ENCODE measurements at regions not wholly inside any gene's neighbourhood (a gene's known extent, or its start where the extent isn't known, plus 50 kb on each side); places are given as distances from the start of the nearest gene placed in this dataset.
"Not testable (repeated sequence)": the region's sequence is repeated elsewhere in the genome, so short reads cannot be mapped to it uniquely, and the experiment has no call there.

DNA sequence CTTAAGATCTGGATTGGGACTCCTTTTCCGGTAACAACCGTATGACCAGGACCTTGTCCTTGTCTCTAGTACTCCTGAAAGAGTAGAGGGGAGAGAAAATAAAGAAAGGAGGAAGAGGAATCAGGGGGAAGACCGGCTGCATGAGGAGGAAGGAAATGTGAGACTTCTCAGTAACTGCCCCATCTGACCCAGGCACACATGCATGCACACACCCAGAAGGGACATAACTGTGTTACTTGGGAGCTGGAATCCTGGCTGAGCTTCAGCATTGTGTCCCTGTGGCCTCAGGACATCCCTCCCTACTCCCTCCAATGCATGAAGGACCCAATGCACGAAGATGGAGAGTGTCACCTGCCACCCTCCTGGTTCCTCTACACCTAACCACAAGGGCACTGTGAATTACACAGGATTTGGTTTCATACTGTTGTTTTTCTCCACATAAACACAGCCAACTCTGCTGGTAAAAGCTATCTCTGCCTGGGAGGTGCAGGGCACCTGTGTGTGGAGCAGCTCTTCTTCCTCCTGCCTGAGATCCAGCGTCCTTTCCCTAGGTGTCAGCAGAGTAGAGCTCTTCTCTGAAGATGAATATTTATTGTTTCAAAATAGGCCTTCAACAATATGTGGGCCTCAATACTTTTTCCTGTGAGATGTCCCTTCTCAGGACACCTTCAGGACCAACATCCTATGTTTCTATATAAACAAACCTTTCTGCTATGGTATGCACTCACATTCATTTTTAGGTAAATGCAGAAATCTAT is 574.1 kb upstream of the ID2 start:
- DNase-seq, result no peak

GRCh38 chr2:8110716-8111115 is 571.1 kb upstream of the ID2 start:
- DNase-seq, result no peak

GRCh38 chr2:8111193-8111592 is 570.7 kb upstream of the ID2 start:
- DNase-seq, result no peak

- DNase-seq, result no peak
Measured at GRCh38 chr2:8115456-8115855, 566.4 kb upstream of the ID2 start.

- no peak for DNase-seq
Measured at GRCh38 chr2:8115966-8116365, 565.9 kb upstream of the ID2 start.

GRCh38 chr2:8116661-8117060 is 565.2 kb upstream of the ID2 start:
- DNase-seq, result no peak

DNA sequence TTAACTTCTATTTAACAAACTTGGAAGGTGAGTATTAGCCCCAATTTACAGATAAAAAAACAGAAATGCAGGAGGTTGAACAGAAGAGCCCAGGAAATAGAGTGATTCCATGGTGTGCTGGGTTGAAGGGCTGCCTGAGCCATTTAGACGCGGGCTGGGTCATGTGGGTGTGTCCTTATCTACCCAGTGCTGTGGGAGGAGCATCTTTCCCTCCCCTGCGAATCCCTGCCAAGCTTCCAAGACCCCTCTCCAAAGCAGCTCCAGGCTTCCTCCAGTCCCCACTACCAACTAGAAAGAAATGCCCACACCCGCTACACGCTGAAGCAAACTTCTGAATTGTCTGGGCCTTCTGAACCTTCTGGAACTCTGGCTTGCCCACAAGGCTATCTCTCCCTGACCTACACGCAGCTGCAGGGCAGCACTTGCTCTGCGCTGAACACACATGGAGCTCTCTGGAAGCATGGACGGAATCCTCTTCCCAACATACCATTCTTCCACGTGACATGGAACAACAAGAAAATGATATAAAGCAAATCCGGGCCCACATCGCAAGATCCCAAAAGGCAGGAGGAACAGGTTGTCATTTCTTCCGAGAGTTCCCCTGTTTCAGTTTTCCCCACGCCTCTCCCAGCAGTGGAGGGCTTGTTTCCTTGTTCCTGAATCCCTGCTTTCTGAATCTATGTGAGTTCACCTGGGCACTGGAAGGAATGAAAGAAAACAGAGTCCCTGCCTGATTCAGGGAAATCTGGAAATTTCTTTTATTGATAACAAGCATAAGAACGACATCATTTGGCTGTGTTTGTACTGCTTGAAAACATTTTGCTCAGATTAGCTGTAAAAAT is 562.7 kb upstream of the ID2 start:
- no peak for DNase-seq

- DNase-seq, result no peak
Measured at GRCh38 chr2:8119782-8120505, 561.9 kb upstream of the ID2 start.

GRCh38 chr2:8120506-8120860 is 561.4 kb upstream of the ID2 start:
- DNase-seq, result no peak

GRCh38 chr2:8121022-8121825 is 560.6 kb upstream of the ID2 start:
- no peak for DNase-seq

DNA sequence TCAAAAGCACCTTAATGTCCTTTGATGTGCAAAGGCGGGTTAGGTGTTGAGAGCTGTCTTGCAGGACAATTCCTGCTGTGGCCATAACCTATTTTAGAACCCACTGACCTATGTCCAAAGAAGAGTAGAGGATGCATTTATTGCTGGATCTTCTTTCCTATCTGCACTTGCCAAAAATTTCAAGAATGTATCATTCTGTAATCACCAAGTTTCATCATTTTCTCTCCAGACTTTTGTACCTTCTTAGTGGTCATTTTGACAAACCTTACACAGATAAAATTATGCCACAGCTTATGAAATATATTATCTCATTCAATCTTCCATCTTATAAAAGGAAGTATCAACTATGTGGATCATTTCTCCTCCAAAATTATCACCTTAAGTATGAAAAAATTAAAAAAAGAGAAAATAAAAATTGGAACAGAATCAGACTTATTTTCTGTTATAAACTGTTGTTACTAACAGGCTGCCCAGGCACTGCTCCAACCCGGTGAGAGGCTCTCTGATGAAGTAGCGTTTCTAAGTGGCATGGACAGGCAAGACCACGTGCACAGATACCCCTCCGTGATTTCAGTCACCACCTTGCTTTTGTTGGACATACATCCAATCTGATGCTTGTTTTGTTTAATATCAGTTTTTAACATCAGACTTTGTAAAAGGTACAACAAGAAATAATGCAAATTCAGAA is 559.9 kb upstream of the ID2 start:
- no peak for DNase-seq

GRCh38 chr2:8122520-8122919 is 559.3 kb upstream of the ID2 start:
- no peak for DNase-seq

GRCh38 chr2:8123464-8123863 is 558.4 kb upstream of the ID2 start:
- no peak for DNase-seq

GRCh38 chr2:8125741-8126711 is 555.8 kb upstream of the ID2 start:
- DNase-seq, result no peak

DNA sequence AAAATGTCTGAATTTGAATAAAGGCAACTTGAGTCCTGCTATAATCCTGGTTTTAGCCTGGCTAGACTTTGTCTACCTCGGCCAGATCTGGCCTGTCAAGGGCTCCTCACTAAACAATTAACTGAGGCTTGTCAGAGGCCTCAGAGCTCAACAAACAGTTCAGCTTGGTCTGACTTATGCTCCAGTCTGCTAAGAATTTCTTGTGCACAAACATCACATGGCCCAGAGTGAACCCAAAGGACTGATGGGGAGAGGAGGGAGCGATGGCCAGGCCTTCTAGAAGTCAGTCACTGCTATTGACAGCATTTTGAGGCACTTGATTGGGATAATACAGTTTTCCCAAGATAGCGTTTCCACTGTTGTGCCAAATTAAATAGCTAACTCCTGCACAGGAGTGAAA is 555.1 kb upstream of the ID2 start:
- DNase-seq, result no peak

- DNase-seq, result not testable (repeated sequence)
Measured at GRCh38 chr2:8131423-8131822, 550.4 kb upstream of the ID2 start.

GRCh38 chr2:8132351-8132831 is 549.5 kb upstream of the ID2 start:
- DNase-seq, result no peak

DNA sequence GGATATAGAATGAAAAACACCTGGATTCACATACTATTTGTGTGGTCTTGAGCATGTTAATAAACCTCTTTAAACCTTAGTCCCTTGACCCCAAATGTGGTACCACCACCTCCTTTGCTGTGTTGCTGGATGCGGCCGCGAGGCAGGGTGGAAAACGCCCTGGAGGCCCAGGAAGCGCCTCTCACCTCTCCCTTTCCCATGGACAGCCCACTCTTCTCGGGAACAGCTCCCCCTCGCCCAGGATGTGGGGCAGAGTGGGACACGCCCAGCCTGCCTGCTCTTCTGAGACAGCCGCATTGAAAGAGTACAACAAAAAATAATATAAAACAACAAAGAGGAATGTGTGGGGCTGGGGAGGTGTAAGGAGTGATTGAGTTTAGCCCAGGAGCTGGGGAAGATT is 549.0 kb upstream of the ID2 start:
- no peak for DNase-seq

GRCh38 chr2:8133363-8133762 is 548.5 kb upstream of the ID2 start:
- DNase-seq, result no peak

DNA sequence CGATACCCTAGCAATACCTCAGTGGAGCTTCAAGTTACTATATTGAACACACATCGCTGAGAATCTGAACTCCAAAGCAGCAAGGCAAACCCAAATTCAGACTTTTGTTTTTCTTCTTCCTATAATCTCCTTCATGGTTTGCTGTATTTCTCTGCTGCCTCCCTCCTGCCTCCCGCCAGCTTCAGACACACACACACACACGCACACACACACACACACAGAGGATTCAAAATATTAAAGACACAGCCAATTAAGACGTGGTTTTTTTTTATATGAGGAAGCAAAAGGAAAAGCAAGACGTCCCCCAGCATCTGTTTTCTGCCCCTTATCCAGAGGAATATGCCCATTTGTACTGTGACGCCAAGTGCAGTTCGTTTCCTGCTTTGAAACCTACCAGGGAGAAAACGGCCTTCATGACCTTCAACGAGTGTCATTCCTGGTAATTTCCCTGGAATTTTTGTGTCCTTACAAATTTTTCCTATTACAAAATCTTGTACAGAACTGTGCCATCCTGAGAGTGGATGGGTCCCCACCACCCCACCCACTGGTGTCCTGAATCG is 547.9 kb upstream of the ID2 start:
- DNase-seq, result no peak
